ENCODE measurements at regions not wholly inside any gene's neighbourhood (a gene's known extent, or its start where the extent isn't known, plus 50 kb on each side); places are given as distances from the start of the nearest gene placed in this dataset.

DNA sequence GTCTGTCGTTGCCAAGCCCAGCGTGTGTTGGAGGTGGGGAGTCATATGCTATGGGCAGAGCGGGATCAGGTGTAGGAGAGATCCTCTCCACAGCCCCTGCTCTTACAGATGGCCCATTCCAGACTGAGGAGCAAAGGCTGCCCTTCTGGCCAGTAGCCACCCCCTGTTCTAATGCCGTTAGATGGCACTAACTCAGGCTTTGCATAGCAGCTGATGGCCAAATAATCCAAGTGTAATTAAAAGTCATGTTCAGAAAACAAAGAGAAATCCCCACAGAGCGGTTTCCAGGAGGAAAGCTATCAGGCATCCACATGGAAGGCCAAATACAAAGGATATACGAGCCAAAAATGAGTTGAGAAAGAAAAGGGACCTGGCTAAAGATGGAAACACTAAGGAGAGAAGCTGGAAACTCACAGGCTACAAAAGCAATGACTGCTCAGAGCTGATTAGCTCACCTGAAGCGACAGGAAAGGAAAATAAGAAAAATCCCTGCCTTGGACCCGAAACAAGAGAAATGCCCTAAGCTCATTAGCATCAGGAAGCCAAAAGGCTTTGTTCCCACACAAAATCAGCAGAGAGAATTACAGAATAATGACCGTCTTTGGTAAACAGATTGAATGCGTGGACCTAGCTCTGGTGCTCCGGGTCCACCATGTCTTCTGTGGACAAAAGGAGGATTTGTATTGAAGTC, 1002.4 kb upstream of the KLHL29 start:
- intact Hi-C loops (cut with DNase I): no loop called here
- WGBS, 3 donors: 75 to 83% (median 81%) methylated on average over 11 of the region's 11 CpGs
- no peaks in the 10 kb centered on the region for H3K27me3 ChIP-seq

GRCh38 chr2:22397847-22398246, 987.1 kb upstream of the KLHL29 start:
- H3K27me3 ChIP-seq: no peaks in the 10 kb centered on the region
- no peaks in the 10 kb centered on the region for H3K9me3 ChIP-seq
- 45 to 61% (median 57%) methylated on average over 2 of the region's 2 CpGs for WGBS, 3 donors
- TF ChIP-seq POLR2A (IDR thresholded peaks at IDR 0.05) (no peak), EP300 (IDR thresholded peaks at IDR 0.05) (no peak)
- TF ChIP-seq, protein P1, sequence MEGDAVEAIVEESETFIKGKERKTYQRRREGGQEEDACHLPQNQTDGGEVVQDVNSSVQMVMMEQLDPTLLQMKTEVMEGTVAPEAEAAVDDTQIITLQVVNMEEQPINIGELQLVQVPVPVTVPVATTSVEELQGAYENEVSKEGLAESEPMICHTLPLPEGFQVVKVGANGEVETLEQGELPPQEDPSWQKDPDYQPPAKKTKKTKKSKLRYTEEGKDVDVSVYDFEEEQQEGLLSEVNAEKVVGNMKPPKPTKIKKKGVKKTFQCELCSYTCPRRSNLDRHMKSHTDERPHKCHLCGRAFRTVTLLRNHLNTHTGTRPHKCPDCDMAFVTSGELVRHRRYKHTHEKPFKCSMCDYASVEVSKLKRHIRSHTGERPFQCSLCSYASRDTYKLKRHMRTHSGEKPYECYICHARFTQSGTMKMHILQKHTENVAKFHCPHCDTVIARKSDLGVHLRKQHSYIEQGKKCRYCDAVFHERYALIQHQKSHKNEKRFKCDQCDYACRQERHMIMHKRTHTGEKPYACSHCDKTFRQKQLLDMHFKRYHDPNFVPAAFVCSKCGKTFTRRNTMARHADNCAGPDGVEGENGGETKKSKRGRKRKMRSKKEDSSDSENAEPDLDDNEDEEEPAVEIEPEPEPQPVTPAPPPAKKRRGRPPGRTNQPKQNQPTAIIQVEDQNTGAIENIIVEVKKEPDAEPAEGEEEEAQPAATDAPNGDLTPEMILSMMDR (IDR thresholded peaks at IDR 0.05): no peak
- intact Hi-C loops (cut with DNase I): no loop called here
- H3K27ac ChIP-seq: no peak overlapping the region
- no peak overlapping the region for H3K4me3 ChIP-seq
- H3K36me3 ChIP-seq: no peaks in the 10 kb centered on the region
- no peak for DNase-seq
- H3K4me1 ChIP-seq (ENCODE audit: insufficient read depth): no peaks in the 10 kb centered on the region

More for the DNA sequence above, 1002.4 kb upstream of the KLHL29 start:
- no peaks in the 10 kb centered on the region for H3K36me3 ChIP-seq
- H3K4me1 ChIP-seq (ENCODE audit: insufficient read depth): no peaks in the 10 kb centered on the region
- TF ChIP-seq POLR2A (IDR thresholded peaks at IDR 0.05) (no peak), EP300 (IDR thresholded peaks at IDR 0.05) (no peak)
- TF ChIP-seq, protein P1 (IDR thresholded peaks at IDR 0.05): no peak
- no peaks in the 10 kb centered on the region for H3K9me3 ChIP-seq
- no peak overlapping the region for H3K27ac ChIP-seq
- no peak overlapping the region for H3K4me3 ChIP-seq
- DNase-seq: no peak

DNA sequence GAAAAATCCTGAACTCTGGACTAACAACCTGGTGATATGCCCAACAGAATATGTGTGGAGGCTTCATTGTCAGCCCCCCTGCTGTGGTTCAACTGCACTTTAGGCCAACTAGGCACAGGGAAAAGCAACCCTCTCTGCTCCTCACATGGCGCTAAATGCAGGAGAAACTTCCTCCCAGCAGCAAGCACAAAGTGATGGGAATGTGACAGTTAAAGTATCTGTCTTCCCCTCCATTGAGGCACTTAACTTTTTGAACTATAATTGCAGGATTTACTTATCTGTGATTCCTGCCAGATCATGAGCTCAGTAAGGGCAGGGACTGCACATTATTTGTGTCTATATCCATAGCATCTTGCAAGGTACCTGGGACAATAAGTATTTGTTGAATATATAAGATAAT, 981.2 kb upstream of the KLHL29 start:
- 76 to 100% (median 89%) methylated on average over 1 of the region's 1 CpG for WGBS, 3 donors
- no peak overlapping the region for H3K27ac ChIP-seq
- TF ChIP-seq EP300 (IDR thresholded peaks at IDR 0.05) (no peak), POLR2A (IDR thresholded peaks at IDR 0.05) (no peak)
- TF ChIP-seq, protein P1 (IDR thresholded peaks at IDR 0.05): no peak
- H3K4me1 ChIP-seq (ENCODE audit: insufficient read depth): no peaks in the 10 kb centered on the region
- no peak for DNase-seq
- H3K4me3 ChIP-seq: no peak overlapping the region
- H3K27me3 ChIP-seq: no peaks in the 10 kb centered on the region
- no peaks in the 10 kb centered on the region for H3K9me3 ChIP-seq
- no peaks in the 10 kb centered on the region for H3K36me3 ChIP-seq
- intact Hi-C loops (cut with DNase I): no loop called here

DNA sequence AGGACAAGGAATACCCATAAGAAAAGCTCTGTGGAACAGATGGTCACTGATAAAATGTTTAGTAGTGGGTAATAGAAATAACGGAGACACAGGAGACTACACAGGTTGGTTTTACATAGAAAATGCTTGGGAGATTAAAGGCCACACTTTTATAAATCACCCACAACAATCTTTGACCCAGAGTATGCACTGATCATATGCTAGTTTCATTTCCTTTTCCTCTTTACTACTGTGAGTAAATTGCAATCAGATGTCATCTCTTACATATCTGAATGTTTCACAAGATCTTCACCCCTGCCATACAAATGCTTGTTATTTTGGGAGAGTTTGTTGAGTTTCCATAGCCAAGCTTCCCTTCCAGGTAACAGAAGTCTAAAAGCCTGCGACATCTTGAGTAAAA, 978.4 kb upstream of the KLHL29 start:
- Histone ChIP-seq H3K9me3 (no peaks in the 10 kb centered on the region), H3K4me3 (no peak overlapping the region), H3K27ac (no peak overlapping the region), H3K27me3 (no peaks in the 10 kb centered on the region), H3K4me1 (ENCODE audit: insufficient read depth) (no peaks in the 10 kb centered on the region), H3K36me3 (no peaks in the 10 kb centered on the region)
- TF ChIP-seq POLR2A (IDR thresholded peaks at IDR 0.05): no peak
- TF ChIP-seq, protein P1 (IDR thresholded peaks at IDR 0.05): no peak
- DNase-seq: no peak
- WGBS, 3 donors: 85 to 89% (median 85%) methylated on average over 2 of the region's 2 CpGs
- intact Hi-C loops (cut with DNase I): no loop called here

All from ovary (tissue), 7 donors.